UCSD-AML1 (cell line): ENCODE measurements at regions not wholly inside any gene's neighbourhood (a gene's known extent, or its start where the extent isn't known, plus 50 kb on each side); places are given as distances from the start of the nearest gene placed in this dataset.

Experiments
- DNase-seq: peaks from one replicate; lab custom pipeline; 2025; ENCODE audit not compliant: unreplicated experiment; lab: John Stamatoyannopoulos, UW

DNA sequence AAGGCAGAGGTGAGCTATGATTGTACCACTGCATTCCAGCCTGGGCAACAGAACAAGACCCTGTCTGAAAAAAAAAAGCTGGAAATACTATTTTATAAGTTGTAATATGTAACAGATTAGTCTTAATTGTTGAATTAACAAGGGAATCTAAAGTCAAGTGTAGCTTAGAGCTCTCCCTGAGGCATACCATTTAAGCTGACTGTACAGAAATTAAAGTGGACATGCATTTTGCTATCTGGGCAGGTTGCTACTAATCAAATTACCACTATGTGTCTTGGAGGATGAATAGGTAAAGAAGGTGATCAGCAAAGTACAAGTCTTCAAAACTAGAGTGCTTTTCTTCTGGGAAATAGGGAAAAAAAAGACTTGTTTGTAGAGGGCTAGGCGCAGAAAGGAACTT lies 205.3 kb upstream of the JADE1 start:
- DNase-seq: no peak

DNA sequence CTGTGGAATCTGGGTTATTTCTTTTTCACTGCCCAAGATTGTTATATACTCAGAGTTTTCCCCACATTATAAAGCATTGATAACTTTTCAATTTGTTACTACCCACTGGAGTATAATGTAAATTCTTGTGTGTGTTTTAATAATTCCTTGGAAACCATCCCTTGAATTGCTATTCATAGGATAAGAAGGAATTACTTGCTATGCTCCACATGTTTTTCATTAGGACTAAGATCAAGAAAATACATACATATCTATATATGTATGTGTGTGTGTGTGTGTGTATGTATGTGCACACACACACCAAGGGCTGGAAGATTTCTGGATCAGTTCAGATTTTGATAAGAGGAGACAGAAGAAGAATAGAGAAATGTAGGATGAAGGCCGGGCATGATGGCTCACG lies 206.4 kb upstream of the JADE1 start:
- no peak for DNase-seq

DNA sequence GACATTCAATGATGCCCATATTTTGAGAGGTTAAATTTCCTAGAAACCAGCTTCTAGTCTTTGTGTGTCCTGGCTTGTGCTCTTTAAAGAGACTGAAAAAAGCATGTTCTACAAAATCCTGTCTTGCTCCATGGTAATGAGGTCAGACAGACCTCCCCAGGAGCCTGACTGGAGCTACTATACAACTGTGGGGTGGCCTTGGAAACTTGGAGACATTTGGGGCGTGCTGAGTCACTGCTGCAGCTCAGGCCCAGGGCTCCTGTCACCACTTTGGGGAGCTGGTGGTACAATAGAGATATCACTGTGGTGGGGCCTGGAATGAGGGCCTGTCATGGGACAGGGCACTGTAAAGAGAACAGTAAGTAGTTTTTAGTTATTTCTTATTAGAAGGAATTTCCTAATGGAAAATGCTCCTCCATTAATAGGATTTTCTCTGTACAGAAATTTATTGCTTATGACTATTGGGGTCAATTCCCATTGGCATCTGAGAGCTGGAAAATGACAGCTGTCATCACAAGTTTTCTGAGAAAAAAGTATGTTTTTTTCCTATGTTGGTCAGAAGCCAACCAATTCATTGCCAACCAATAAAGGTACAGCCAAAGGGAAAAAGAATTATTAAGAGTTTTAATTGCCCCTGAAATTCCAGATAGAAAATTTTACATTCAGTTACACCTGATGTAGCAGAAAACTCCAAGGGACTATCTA lies 207.4 kb upstream of the JADE1 start:
- no peak for DNase-seq

GRCh38 chr4:128600996-128601871 lies 208.3 kb upstream of the JADE1 start:
- no peak for DNase-seq

GRCh38 chr4:128600410-128600809 lies 209.1 kb upstream of the JADE1 start:
- DNase-seq: no peak

DNA sequence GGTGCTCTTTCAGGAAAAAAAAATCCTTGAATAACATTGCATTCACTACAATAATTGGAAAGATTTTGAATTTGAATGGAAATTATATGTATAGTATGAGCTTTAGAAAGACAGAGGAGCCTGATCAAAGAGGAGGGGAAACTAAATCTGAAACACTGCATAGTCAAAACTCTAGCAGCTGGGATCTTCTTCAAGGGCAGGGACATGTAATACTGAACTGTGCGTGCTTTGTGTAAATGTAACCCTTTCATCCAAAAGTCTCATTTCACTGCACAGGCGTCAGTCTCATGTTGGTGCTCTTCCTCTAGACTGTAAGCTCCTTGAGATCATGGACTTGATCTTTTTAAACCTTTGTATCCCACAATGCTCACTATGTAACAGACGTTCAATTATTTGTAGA lies 212.0 kb upstream of the JADE1 start:
- no peak for DNase-seq

DNA sequence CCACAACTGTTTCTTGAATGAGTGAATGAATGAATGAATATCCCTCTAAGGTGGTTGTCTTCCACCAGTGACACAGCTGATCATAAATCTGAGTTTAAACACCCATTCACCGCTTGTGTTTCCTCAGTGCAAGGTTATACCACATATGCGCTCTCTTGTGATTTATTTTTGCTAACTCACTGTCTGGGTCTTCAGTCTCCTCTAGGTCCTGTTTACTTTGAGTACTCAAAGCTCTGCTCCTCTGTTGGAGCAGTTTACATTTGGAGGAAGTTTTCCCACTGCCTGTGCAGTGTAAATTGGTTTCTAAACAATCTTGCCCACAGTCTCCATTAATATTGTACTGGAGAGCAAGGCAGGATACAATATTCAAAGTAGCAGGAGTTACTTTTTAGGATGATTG lies 212.6 kb upstream of the JADE1 start:
- DNase-seq: no peak

DNA sequence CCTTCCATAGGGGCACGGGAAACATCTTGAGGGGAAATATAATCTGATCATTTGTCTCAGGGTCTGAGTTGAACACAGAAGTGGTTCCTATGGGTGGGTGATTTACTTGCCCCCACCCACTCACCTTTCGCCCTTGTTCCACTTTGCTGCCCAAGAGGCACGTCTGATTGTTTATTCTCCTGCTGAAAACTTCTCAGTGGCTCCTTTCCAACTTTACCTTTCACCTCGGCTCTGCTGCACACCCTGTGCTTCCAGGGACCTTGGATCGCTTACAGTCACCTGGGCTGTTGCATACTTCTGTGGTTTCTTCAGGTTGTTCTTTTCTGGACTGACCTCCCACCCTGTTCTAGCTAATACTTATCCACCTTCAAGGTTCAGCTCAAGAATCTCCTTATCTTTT lies 213.4 kb upstream of the JADE1 start:
- DNase-seq: no peak

DNA sequence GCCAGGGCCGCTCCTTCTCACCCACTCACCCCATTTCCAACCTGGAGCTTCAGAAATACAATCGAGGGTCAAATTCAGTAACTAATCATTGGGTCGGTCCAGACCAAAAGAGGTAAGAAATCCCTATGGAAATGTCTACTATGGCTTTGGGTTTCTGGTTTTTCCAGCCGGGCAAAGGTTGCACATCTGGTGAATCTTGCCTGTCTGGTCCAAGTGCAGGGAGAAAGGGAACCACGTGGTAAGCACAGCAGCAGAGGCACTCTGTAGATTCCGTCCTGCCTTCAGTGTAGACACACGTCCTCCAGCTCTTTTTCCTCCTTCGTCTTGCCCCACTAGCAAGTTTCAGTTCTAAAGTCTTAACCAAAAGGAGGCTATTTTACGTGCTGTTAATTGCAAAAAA lies 218.0 kb upstream of the JADE1 start:
- no peak for DNase-seq

GRCh38 chr4:128590773-128591172 lies 218.7 kb upstream of the JADE1 start:
- no peak for DNase-seq

- no peak for DNase-seq
Observed at GRCh38 chr4:128590034-128590740, 219.3 kb upstream of the JADE1 start.

GRCh38 chr4:128589384-128589965 lies 220.0 kb upstream of the JADE1 start:
- DNase-seq: no peak

GRCh38 chr4:128587382-128587781 lies 222.1 kb upstream of the JADE1 start:
- DNase-seq: no peak

GRCh38 chr4:128583753-128584712 lies 225.5 kb upstream of the JADE1 start:
- DNase-seq: no peak

DNA sequence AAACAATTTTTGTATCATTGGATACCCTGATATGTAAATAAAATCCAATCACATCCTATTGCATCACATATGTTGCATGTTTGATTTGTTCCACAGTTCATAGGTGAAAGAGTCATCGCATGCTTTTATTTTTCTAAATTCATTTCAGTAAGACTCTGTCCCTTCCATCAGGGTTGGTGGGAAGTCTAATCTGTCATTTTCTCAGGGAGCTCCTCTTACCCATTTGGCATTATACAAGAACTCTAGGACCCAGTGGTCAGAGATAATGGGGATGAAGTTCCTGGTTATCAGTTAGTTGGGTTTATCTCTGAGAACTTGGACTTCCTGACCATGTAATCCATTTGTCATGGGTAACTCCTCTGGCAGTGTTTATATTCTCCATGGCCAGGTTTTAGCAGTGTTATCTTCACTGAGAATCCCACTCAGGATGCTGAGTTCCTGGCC lies 227.1 kb upstream of the JADE1 start:
- DNase-seq: no peak

DNA sequence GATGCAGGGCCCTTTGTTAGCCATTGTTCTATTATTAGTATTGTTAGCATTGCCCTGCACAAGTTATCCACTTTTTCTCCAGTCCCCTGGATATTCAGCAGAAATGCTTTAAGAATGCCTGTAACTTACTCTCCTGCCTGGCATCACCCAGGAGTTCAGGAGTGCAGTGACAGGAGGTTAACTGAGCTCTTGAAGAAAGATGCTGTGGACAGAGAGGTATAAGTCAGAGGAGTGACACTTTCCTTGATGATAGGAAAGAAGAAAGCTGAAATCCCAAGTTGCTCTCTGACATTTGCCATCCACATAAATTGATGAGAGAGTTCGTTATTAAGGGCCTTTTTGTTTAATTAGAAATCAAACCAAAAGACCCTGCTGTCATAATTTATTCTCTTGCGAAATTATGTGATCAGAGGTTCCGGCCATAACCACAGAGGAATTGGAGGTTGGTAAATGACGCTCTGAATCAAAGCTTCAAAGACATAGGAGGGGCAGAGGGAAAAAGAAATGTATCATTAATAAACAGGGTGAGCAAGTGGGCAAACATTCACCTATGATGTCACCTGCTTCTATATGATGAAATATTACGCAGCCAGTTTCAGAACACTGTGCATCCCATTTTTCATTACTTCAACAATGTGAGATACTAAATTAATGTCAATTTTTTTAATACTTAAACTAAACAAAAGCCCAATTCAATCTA lies 230.2 kb upstream of the JADE1 start:
- DNase-seq: no peak

GRCh38 chr4:128574706-128575105 lies 234.8 kb upstream of the JADE1 start:
- DNase-seq: peak; percentile 48

GRCh38 chr4:128573781-128574508 lies 235.6 kb upstream of the JADE1 start:
- DNase-seq: no peak

DNA sequence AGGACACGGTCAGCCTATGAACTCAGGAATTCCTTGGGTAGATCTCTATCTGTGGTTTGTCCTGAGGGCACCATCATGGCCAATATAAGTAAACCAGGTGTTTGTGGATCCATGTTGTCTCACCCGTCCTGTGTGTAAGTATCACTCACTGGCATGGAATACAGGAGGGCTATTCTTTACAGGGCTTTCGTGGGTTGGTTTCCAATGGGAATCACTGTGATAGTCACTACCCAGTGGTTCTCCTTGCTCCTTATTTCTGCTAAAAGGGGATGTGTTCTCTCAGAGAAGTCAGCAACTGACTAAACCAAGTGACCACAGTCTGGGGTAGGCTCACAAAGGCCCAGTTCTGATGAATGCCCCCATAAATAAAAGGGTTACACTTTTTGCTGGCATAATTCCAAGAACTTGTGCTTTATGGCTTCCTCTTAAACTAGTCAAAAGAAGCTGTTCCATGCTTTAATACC lies 236.7 kb upstream of the JADE1 start:
- DNase-seq: no peak
